HL-60/S4 treated with retinoic acid at 250 ng/mL for 4 days and 3 days (cell line): ENCODE measurements at regions not wholly inside any gene's neighbourhood (a gene's known extent, or its start where the extent isn't known, plus 50 kb on each side); places are given as distances from the start of the nearest gene placed in this dataset.

Experiments used
- in situ Hi-C: fragments of 300-500 bp; cut with MboI; formaldehyde crosslinking; loops from 2 replicates; pipeline ENCODE4 v1.7.0; 2022; ENCODE audit warnings: low sequenced_read_pairs

DNA sequence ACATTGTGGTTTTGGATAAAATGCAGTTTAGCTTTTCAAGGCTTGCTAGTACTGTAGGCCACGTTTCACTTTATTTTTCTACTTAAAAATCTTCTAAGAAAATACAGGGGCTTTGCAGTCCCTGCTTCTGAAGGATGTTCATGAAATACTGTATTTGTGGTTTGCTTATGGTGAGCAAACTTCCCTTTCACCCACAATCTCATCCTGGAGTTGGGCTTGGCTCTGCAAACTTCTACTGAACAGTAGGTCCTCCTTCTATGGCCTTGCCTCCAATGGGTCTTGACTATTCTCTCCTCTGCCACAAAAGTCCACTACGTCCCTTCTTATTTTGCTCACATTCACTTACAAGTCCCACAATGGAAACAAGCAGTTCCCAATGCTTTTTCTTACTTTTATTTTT lies 502.7 kb upstream of the KLF4 start:
- in situ Hi-C loops, result no loop called here

DNA sequence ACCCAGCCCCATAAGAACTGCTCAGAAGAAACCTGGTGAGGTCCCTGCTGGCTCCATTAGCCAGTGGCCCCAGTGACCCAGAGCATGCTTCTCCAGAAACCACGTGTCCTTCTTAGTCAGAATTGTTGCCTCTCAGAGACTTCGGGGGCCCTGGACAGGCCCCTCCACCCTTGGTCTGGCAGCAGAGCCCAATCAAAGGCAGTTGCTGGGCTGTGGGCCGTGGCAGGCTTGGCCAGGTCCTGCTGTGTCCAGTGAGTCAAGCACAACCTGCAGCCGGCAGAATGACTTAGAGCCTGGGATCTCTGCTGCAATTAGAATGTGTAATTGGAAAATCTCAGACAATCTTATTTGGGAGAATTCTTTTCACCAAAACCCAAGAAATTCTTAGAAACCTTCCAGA lies 502.0 kb upstream of the KLF4 start:
- in situ Hi-C loops, result no loop called here

DNA sequence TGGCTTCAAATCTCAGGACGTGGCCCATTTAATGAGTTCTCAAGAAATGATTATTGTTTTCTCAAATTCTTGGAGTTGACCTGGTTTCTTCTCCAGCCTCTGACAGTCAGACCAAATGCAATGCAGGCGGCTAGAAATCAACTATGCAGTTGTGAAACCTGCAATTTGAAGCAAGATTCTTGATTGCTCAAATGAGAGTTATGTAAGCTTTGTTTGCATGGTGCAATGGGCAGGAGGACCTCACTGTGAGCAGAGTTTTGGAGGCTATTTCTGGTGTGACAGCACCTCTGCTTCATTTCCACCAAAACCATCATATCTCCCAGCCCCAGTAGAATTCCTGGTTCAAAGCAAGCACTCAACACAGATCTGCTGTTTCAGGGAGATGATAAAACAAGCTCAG lies 500.0 kb upstream of the KLF4 start:
- in situ Hi-C loops, result no loop called here

DNA sequence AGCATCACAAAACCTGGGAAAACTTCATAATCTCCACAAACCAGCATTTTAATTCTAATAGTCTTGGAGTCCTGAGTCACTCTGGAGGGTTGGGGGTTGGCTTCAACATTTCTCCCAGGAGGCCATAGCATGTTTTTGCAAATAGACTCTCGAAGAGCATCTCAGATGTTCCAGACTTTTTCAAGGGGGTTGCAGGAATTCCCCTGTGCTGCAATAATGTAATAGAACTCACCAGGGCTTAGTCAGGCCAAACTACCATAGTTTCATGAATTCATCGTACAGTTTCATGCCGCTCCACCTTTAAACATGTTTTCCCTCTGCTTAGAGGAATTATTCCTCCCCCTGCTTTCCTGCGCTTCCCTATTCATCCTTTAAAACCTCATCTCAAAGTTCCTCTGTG lies 499.5 kb upstream of the KLF4 start:
- in situ Hi-C loops, result no loop called here

DNA sequence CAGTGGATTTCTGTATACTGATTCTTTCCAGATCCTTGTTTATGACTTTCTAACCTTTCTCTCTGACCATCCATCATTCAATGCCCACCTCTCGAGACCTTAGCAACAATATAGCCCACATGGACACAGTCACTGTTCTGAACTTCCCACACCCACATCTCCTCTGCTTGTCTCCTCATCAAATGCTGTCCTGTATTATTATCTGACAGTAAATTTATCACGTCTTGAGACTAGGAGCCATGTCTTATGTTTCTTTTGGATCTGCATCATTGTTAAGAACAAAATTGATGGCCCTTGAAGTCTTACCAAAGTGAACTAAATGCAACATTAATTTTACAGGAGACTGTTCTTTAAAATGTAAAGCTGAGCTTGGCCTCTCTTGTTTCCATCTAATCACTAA lies 495.4 kb upstream of the KLF4 start:
- in situ Hi-C loops, result no loop called here

DNA sequence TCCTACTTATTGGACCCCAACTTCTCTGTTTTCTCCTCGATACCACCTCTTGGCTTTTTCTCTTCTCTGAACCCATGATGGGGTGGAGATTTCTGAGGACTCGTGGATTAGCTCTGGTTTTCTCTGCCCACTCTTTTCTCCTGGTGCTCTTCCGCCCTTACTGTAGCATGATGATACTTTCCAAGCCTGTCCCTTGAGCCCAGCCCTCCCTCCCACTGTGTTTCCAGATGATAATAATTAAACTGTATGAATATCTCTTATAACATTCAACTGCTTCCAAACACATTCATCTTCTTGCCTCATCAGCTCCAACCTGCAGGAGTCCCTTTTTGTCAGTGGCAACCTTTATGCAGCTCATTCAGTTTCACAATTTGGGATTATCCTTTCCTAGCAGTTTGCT lies 494.2 kb upstream of the KLF4 start:
- in situ Hi-C loops, result no loop called here

DNA sequence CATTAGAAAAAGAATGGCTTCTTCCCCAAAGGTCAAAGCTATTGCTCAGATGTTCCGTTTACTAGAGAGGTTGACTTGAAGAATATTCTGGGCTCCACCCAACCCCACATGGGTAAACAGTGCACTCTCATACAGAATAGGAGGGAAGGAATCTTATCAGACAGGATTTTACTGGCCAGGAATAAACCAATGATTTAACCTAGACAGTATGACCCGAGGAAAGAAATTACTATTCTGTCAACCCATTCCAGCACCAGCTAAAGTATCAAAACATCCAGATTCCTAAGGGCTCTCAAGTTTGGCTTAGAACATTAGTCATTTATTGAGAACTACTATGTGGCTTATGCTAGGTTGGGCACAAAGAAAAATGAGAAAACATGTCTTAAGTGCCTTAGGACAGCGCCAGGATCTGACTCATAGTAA lies 493.6 kb upstream of the KLF4 start:
- in situ Hi-C loops, result no loop called here

DNA sequence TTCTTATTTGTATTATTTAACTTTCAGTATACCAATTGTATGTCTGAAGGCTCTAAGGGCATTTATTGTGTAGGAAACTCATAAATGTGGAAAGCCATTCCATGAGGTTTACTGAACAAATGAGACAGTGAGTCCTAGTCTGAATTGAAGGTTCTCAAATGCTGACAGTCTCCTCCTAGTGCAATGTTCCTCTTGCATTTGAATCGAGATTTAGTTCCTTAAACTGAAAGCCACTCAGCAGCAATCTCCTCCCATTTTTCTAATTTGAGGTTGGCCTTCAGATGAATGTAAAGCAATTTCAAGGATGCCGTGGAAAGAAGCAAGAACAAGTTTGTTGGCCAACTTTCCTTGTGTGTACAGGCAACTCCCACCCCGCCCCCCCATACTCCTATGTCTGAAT lies 493.2 kb upstream of the KLF4 start:
- in situ Hi-C loops, result no loop called here

DNA sequence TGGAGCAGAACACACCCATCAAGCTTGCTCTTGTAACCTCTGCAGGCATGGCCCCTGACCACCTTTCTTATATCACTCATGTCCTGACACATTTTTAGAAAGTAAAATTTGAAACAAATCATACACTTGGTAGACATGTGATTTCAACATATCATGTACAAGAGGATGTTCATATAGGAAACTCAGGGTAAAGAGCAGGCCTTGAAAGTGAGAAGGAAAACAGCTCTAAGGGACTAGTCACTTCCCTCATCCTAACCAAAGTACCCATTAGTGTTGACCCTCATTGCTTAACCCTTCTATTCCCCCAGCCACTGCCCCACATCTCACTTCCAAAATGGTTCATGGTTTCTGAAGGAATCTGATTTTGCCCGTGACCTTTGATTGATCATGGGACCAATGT lies 492.4 kb upstream of the KLF4 start:
- in situ Hi-C loops, result no loop called here

DNA sequence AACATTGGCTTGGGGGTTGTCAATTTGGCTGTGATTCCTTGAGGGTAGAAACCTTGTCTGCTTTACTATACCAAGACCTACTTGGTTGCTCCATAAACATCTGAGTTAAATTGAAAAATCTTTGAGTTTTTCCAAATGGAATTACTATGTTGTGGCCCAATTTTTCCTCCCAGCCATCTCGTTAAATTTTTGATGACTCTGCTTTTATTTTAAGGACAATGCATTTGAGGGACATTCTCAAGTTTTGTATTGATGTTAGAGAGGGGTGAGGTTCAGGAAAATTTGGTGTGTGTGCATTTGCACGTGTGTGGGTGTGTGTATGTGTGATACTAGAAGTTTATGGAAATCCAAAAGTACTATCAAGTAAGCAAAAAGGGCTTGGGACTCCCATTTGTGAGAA lies 491.4 kb upstream of the KLF4 start:
- in situ Hi-C loops, result no loop called here

DNA sequence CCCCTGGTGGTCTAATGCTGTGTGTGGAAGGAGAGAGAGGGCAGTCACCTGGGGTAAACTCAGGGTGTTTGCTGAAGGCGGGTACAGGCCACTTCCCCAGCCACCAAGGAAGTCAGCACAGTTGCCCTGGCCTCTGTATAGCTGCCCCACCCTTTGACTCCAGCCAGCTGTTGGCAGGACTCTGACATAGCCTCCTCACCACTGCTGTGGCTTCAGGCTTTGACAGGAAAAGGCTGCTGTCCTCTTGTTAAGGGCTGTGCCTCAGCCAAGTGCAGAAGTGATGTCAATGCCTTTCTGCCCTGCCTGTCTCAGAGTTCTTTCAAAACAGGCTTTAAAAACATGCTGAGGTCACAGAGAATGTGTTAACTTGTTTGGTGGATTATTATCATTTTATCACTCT lies 487.2 kb upstream of the KLF4 start:
- in situ Hi-C loops, result no loop called here

DNA sequence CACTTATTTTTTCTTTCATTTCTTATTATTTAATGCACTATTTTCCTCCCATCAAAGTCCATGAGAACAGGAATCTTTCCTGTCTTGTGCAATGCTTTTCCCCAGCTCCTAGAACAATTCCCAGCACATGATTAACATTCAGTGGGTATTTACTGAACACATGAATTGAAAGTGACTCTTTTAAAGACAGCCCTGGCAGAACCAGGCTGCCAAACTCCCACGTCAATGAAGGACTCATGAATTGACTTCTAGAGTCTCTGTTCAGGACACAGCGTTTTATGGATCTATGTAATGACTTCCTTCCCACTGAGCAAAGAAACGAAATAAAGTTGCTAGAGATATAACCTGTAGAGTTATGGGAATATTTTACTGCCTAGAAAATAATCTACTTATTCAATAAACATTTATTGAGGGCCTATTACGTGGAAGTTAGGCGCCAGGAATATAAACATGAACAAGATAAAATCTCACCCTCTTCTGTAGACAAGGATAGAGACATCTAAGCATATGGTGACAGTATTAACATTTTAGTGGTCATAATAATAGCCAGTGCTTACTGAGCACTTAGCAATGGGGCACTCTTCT lies 485.9 kb upstream of the KLF4 start:
- in situ Hi-C loops, result no loop called here

DNA sequence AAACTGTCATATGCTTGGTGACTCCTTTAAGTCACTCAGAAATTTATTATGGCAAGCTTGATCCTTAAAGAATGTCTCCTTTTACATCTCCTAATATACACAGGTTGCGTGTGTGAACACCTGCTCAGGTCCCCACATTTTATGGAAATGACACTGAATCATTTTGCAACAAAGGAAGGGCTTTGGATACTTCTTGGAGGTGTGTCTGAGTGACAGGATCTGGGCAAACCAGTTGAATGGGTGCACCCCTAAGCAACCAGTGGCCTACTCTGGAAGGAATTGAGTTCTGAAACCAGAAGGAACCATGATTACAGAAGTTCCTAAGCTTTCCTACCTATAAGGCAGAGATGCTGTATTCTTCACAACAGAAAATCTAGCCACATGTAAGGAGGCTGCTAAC lies 483.9 kb upstream of the KLF4 start:
- in situ Hi-C loops, result no loop called here

DNA sequence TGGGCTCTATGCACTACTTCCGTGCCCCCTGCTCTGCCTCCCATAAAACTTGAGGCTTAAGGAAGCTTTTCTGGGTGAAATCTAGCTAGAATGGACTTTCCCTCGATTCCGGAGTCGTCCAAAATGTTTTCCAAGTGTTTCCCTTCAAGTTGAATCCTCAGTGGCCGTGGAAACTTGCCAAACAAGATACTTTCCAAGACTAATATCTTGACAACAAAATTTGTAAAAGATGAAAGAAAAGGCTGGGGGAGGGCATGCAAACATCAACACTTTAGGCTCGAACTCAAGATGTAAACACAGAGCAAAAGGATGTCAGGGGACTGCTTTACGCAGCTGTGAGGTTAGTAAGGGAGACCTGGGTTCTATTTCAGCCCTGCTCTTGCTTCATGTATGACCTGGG lies 482.8 kb upstream of the KLF4 start:
- in situ Hi-C loops, result no loop called here

DNA sequence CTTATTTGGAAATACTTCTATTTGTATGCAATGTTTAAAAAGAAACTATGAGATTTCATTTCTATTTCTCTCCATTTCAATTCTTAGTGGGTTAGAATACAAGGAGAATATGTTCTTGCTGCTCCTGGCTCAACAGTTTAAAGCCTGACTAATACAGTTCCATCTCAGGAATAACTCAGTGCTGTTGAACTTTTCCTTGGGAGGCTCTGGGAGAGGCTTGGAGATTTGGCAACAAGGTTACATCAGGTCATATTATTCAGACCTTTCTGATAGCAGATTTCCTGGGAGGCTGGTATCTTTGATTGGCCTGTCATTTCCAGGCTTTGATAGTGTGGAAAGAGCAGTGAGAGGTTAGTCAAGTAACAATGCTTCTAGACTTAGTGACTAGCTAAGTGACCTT lies 481.7 kb upstream of the KLF4 start:
- in situ Hi-C loops, result no loop called here

DNA sequence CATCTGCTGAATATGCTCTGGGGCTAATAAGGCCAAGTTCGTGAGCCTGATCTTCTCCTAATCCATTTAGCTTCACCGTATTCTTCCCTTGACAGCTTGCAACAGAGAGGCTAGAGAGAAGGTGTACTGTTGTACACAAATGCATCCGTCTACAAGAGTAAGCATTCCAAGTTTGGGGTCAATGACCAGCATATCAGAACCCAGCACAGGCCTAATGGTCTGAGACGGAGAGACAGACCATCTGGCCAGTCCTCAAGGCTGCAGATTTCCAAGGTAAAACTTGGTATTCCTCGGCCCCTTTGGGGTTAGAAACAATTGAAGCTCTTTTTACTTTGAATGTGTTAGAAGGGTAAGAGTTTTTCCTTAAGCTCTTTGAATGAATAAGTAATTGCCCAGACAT lies 481.2 kb upstream of the KLF4 start:
- in situ Hi-C loops, result no loop called here

DNA sequence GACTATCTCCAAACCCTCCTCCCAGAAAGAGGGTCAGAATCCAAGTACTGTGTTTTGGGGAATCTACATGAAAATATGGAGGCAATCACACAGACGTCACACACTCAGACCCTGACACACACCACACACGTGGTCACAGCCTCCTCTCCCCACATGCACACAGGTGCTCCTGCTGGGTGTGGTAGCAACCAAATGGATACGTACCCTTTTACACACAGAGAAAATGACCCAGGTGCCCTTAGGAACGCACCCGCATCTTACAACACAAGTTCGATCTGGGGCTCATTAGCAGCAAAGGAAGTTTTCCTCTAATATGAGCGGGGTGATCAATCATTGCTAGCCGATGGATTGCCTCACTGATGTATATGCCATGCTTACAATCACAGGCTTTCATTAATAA lies 480.2 kb upstream of the KLF4 start:
- in situ Hi-C loops, result no loop called here

DNA sequence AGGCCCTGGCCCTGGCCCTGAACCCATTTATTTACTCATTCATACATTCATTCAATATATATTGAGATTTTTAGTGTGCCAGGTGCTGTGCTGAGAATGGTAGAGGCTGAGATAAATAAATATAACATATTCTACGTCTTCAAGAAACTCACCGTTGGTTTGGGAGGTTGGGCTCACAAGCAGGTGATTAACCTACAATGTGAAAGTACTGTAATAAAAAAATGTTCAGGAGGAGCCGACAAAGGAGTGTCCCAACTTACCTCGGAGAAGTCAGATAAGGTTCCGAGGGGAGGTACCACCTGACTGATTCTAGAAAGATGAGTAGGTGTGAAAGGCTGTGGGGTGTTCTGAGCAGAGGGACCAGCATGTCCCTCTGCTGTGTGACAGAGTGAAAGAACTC lies 479.6 kb upstream of the KLF4 start:
- in situ Hi-C loops, result no loop called here

DNA sequence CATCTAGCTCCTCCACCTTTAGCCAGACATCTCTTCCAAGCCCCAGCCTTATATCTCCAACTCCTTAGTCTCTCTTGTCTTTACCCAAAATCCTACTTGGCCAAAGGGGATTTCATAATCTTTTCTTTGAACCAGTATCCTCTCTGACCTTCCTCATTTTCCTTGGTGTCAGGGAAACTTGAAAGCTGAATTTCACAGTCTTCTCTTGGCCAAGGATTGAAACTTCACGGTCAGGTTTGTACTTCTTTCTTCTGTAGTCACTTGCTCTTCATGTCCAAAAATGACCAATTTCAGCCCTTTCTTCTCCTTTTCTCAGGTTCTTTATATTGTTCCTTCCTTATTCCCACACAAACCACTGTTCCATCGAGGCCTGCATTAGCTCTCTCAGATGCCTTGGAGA lies 473.7 kb upstream of the KLF4 start:
- in situ Hi-C loops, result no loop called here

DNA sequence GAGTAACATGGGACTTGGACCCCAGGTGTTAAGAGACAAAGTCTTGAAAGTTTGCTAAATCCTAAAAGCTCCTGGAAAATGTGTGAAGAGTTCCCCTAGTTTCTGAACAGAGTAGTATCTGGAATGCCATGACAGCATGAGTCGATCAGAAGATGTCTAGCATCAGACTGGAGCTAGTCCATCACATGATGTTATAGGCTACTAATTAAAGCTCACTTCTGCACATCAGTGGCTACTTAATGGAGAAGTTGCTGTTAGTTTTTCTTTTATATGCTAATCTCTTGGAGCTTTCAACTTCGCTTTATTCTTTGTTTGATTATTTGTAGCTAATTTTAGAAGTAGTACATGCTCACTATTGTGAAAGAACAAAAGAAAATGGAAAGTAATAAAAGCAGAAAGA lies 471.3 kb upstream of the KLF4 start:
- in situ Hi-C loops, result no loop called here

DNA sequence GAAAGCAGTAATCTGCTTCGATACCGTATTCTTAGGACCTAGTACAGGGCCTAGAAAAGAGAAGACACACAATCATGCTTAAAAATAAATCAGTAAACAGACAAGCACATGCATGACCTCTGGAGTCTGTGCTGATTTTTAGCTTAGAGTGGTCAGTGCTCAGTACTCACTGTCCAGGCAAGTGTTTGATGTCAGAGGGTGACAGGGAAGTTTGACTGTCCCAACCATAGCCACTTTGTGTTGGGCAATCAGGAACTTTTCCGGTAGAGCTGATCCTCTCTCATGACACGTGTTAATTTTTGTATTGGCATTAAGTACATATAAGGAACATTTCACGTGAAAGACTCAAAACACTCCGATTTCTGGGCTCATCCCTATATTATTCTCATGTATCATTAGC lies 464.7 kb upstream of the KLF4 start:
- in situ Hi-C loops, result no loop called here

DNA sequence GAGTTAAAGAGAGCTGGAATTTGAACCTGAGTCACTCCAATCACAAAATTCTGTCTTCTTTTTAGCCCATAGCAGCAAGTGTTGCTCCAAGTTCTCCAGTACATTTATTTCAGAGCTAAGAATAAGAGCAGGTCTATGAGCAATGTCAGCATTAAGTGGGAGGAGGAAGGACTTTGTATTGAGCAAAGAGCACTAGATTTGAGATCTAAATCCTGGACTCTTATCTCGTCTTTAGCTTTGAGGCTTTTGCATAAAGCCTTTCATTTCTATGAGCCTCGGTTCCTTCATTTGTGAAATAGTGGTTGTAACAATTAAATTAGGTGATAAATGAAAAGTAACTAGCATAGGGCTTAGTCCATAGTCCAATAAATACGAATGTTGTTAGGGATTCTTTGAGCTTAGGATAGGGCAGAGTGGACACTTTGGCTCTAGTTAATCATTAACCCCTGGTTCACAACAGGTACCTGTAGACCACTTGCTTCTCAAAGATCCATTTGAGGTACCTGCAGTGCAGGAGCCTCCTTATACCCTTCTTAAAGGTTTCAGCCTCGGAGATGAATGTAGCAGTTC lies 464.1 kb upstream of the KLF4 start:
- in situ Hi-C loops, result no loop called here

DNA sequence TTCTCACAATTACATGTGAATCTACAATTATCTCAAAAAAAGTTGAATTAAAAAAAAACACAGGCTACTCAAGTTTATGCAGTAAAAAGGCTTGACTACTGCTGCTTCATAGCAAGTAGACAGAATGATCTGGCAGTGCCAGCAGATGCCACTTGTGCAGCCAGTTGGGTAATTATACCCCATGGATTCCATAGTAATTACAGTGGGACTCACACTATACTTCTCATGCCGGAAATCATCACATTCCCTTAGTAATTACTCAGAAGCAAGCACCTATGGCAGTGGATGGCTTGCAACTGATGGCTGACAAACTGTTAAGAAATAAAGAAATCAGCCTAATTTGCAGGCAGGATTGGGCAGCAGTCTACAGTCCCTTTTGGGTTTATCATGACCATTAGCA lies 463.2 kb upstream of the KLF4 start:
- in situ Hi-C loops, result no loop called here
